ENCODE measurements at regions not wholly inside any gene's neighbourhood (a gene's known extent, or its start where the extent isn't known, plus 50 kb on each side); places are given as distances from the start of the nearest gene placed in this dataset.

DNA sequence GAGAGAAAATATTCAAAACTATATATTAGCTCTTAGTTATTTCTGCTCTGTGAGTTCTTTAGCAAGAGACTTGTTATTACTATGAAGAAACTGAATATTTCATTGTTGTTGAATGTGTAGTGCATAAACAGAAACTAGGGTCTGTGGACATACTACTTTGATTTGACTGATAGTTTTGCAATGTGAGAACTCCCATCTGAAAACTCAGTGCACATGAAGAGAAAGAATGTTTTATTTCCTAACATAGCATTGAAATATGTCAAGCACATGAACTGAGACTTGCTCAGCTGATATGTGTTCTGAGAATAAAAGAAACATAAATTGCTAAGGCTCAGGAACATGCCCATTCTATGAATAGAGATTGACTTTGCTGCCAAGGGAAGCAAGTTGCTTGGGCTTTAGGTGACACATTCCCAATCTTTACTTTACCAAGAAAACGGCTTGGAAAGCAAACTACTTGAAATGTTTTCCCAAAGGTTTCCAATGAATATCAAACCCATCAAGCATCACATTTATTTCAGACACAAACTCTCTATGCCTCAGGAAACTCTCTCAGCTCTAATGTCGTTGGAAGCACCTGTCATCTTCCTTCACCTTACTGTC lies 290.4 kb downstream of the SLC16A7 start:
- no peak overlapping the region for H3K4me3 Mint-ChIP-seq (ENCODE audit: low read depth)
- no peaks in the 10 kb centered on the region for H3K36me3 Mint-ChIP-seq (ENCODE audit: low read depth)
- DNase-seq (ENCODE audit: low spot score) = no peak
- no peaks in the 10 kb centered on the region for H3K9me3 Mint-ChIP-seq
- H3K27me3 Mint-ChIP-seq (ENCODE audit: low read depth) = no peaks in the 10 kb centered on the region
- intact Hi-C loops (cut with micrococcal nuclease) = no loop called here
- H3K27ac Mint-ChIP-seq = no peak overlapping the region
- no peaks in the 10 kb centered on the region for H3K4me1 Mint-ChIP-seq (ENCODE audit: low read depth)

DNA sequence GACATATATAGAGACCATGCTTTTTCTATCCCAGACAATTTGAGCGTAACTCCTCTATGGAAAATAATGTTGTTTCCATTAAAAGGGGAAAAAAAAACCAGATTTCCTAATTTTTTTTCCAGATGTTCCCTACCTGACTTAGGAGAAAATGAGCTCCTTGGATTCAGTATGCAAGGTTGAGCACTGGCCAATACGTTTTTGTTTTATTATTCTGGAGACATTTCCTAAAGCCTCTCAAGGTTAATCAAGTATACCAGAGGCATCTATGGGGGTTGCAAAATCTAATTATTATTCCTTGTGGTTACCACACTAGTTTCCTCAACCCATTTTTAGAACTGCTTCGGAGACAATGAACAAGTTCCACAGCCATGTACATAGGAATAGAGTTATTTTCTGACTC lies 291.3 kb downstream of the SLC16A7 start:
- Mint-ChIP-seq H3K27me3 (ENCODE audit: low read depth) (no peaks in the 10 kb centered on the region), H3K9me3 (no peaks in the 10 kb centered on the region), H3K4me3 (ENCODE audit: low read depth) (no peak overlapping the region), H3K36me3 (ENCODE audit: low read depth) (no peaks in the 10 kb centered on the region), H3K27ac (no peak overlapping the region), H3K4me1 (ENCODE audit: low read depth) (no peaks in the 10 kb centered on the region)
- DNase-seq (ENCODE audit: low spot score) = no peak
- intact Hi-C loops (cut with micrococcal nuclease) = no loop called here

DNA sequence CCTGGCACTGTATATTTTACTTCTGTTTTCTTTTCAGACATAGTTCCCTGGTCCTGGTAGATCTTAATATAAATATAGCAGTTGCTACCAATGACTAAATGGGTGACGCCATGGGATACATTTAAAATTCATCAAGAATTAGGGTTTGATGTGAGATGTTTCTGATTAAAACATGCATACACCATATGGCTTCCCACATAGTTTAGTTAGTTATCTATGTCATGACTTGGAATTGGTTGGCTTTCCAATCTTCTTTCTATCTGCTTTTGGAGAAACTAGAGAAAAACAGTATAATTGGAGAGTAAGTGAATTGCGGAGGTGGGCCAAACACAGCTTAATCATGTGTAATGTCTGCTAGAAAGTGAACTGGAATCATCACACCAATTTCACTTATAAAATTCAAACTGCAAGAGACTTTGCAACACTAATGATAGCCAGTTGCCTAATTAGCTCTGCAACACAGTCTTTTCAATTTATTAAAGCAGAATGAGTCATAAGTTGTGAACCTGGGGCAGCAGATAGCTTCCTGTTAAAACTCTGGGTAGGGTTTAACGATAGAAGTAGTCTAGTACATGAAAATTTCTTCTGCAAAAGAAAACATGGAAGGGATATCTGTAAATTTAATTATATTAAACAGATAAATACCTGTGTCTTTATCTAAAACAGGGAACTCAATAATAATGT lies 295.2 kb downstream of the SLC16A7 start:
- Mint-ChIP-seq H3K9me3 (no peaks in the 10 kb centered on the region), H3K36me3 (ENCODE audit: low read depth) (no peaks in the 10 kb centered on the region), H3K27ac (no peak overlapping the region), H3K4me1 (ENCODE audit: low read depth) (no peaks in the 10 kb centered on the region), H3K4me3 (ENCODE audit: low read depth) (no peak overlapping the region), H3K27me3 (ENCODE audit: low read depth) (no peaks in the 10 kb centered on the region)
- intact Hi-C loops (cut with micrococcal nuclease) = no loop called here
- no peak for DNase-seq (ENCODE audit: low spot score)

DNA sequence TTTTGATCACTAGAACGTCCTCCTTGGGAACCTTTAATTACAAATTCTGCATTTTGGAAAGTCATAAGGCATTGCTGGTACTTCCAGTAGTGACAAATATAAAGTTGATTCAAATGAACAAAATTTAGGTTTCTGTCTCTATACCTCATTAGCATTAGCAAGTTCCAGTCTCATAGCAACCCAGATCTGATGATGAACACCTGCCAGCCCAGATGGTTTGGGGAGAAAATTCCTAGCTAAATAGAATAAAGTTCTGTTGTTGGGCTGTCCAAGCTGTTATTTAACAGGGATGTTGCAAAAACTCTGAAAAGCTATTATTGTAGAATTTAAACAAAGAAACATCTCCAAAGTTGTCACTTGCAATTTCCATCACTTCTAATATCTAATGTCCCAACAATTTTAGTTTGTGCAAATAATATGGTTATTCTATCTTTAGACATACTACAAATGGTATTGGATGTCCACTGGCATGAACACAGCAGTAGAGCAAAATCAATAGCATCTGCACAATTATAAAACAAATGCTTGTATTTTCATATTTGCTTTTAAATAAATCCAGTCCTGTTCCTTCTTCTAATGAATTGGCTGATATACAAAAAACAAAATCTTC lies 299.4 kb downstream of the SLC16A7 start:
- intact Hi-C loops (cut with micrococcal nuclease) = no loop called here
- no peaks in the 10 kb centered on the region for H3K27me3 Mint-ChIP-seq (ENCODE audit: low read depth)
- H3K9me3 Mint-ChIP-seq = no peaks in the 10 kb centered on the region
- DNase-seq (ENCODE audit: low spot score) = no peak
- H3K4me3 Mint-ChIP-seq (ENCODE audit: low read depth) = no peak overlapping the region
- H3K36me3 Mint-ChIP-seq (ENCODE audit: low read depth) = no peaks in the 10 kb centered on the region
- no peaks in the 10 kb centered on the region for H3K4me1 Mint-ChIP-seq (ENCODE audit: low read depth)
- H3K27ac Mint-ChIP-seq = no peak overlapping the region

DNA sequence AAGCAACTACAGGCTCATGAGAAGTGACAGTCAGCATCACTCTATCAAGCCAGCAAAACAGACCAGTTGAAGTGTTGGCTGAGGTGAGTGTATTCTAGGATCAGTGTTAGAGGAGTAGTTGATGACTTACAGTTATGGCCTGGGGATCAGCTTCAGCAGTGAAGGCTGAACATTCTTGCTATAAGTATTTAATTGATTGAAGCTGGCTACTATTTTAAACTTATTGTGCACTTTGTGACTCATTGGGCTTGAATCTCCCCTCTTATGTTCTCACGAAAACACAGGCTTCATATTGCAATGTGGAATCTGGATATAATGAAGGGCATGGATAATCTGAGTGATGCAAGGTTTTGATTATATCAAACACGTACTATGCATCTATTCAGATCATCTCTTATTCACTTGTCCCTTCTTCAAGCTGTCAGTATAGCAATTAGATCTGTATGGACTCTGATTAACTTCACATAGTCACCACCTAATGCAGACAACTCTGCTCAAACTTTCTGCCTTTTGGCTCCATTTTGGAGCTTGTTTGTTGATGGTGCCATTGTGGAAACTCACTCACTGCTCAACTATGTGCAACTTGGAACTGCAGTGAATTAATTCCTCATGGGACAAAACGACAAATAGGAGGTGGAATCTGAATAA lies 309.2 kb downstream of the SLC16A7 start:
- Mint-ChIP-seq H3K36me3 (ENCODE audit: low read depth) (no peaks in the 10 kb centered on the region), H3K4me3 (ENCODE audit: low read depth) (no peak overlapping the region)

DNA sequence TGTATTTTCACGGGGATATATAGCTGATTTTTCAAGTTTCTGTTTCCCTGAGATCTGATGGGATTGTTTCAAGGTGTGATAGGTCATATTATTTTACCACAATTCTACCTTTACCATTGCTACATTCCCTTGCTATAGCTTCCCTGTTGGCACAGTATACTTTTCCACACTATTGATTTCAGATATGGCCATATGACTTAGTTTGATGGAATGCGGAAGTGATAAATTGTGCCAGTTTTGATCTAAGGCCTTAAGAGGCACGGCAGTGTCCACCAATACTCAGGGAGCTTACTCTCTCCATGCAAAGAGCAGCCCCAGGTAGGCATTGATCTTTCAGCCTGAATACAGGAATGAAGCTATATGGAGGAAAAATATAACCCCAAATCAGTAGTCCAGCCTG lies 315.7 kb downstream of the SLC16A7 start:
- H3K4me1 Mint-ChIP-seq (ENCODE audit: low read depth) = no peaks in the 10 kb centered on the region
- H3K27me3 Mint-ChIP-seq (ENCODE audit: low read depth) = no peaks in the 10 kb centered on the region
- no peaks in the 10 kb centered on the region for H3K36me3 Mint-ChIP-seq (ENCODE audit: low read depth)
- no peak overlapping the region for H3K27ac Mint-ChIP-seq
- H3K4me3 Mint-ChIP-seq (ENCODE audit: low read depth) = no peak overlapping the region
- intact Hi-C loops (cut with micrococcal nuclease) = no loop called here
- DNase-seq (ENCODE audit: low spot score) = no peak
- no peaks in the 10 kb centered on the region for H3K9me3 Mint-ChIP-seq

More for the DNA sequence above, 309.2 kb downstream of the SLC16A7 start:
- H3K9me3 Mint-ChIP-seq = no peaks in the 10 kb centered on the region
- H3K27ac Mint-ChIP-seq = no peak overlapping the region
- H3K27me3 Mint-ChIP-seq (ENCODE audit: low read depth) = no peaks in the 10 kb centered on the region
- DNase-seq (ENCODE audit: low spot score) = no peak
- no peaks in the 10 kb centered on the region for H3K4me1 Mint-ChIP-seq (ENCODE audit: low read depth)
- intact Hi-C loops (cut with micrococcal nuclease) = no loop called here

DNA sequence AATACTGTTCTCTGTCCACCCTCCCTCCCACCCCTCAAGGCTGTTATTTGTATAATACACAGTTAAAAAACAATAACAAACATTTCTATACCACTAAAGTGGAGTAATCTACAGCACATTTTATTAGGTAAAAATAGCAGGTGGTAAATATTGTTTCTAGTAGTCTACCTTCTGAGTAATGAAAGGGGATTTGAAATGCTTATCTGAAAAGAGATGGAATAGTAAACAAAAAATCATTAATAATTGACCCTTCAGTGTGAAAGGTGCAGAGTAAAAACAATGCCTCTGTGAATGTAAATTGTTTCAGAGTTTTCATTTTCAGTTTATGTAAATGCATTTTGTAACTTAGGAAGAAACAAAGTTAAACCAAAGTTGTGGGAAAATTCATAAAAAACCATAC lies 321.2 kb downstream of the SLC16A7 start:
- Mint-ChIP-seq H3K4me1 (ENCODE audit: low read depth) (no peaks in the 10 kb centered on the region), H3K27ac (no peak overlapping the region), H3K4me3 (ENCODE audit: low read depth) (no peak overlapping the region), H3K27me3 (ENCODE audit: low read depth) (no peaks in the 10 kb centered on the region), H3K36me3 (ENCODE audit: low read depth) (no peaks in the 10 kb centered on the region), H3K9me3 (no peaks in the 10 kb centered on the region)
- no peak for DNase-seq (ENCODE audit: low spot score)
- intact Hi-C loops (cut with micrococcal nuclease) = no loop called here

DNA sequence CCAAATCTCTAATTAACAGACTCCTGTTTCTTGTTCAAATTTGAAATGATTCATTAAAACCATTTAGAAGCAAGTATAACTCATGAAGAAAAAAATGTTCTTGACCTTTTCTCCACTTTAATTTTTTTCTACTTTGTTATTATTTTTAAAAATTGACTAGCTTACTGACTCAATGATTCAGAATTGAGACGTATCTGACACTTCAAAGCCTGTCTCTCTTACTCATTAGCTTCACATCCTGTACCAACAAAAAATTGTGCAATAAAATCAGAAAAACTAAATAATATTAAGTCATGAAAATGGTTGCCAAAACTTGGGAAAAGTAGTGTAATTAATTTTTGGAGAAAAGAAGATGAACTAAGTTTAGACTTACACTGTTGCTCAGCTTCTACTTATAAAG lies 331.2 kb downstream of the SLC16A7 start:
- no peak overlapping the region for H3K4me3 Mint-ChIP-seq (ENCODE audit: low read depth)
- no peaks in the 10 kb centered on the region for H3K9me3 Mint-ChIP-seq
- no peaks in the 10 kb centered on the region for H3K27me3 Mint-ChIP-seq (ENCODE audit: low read depth)
- no peaks in the 10 kb centered on the region for H3K36me3 Mint-ChIP-seq (ENCODE audit: low read depth)
- no peaks in the 10 kb centered on the region for H3K4me1 Mint-ChIP-seq (ENCODE audit: low read depth)
- intact Hi-C loops (cut with micrococcal nuclease) = no loop called here
- DNase-seq (ENCODE audit: low spot score) = no peak
- H3K27ac Mint-ChIP-seq = no peak overlapping the region

DNA sequence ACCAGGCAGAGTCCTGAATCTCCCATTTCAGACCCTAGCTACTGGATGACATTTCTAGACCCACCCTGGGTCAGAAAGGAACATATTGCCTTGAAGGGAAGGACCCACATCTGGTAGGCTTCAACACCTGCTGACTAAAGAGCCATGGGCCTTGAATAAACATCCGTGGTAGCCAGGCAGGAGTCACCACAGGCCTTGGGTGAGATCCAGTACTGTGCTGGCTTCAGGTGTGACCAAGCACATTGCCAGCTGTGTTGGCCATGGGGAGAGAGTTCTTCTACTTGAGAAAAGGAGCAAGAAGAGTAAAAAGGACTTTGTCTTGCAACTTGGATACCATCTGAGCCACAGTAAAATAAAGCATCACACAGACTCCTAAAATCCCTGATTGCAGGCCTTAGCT lies 332.6 kb downstream of the SLC16A7 start:
- DNase-seq (ENCODE audit: low spot score) = no peak
- Mint-ChIP-seq H3K9me3 (no peaks in the 10 kb centered on the region), H3K4me1 (ENCODE audit: low read depth) (no peaks in the 10 kb centered on the region), H3K36me3 (ENCODE audit: low read depth) (no peaks in the 10 kb centered on the region), H3K27ac (no peak overlapping the region), H3K27me3 (ENCODE audit: low read depth) (no peaks in the 10 kb centered on the region), H3K4me3 (ENCODE audit: low read depth) (no peak overlapping the region)
- intact Hi-C loops (cut with micrococcal nuclease) = no loop called here

DNA sequence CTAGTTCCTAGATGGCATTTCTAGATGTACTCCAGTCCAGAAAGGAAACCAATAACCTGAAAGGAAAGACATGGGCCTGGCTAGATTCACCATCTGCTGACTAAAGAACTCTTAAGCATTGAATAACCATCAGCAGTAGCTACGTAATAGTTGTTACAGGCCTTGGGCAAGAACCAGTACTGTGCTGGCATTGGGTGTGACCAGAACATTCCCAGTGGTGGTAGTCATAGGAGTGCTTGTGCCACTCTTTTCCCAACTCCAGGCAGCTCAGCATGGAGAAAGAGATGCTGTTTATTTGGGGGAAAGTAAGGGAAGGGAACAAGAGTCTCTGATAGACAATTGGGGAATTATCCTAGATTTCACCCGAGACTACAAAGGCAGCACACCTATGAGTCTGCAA lies 333.3 kb downstream of the SLC16A7 start:
- Mint-ChIP-seq H3K27ac (no peak overlapping the region), H3K4me1 (ENCODE audit: low read depth) (no peaks in the 10 kb centered on the region), H3K4me3 (ENCODE audit: low read depth) (no peak overlapping the region), H3K36me3 (ENCODE audit: low read depth) (no peaks in the 10 kb centered on the region), H3K9me3 (no peaks in the 10 kb centered on the region), H3K27me3 (ENCODE audit: low read depth) (no peaks in the 10 kb centered on the region)
- no peak for DNase-seq (ENCODE audit: low spot score)
- intact Hi-C loops (cut with micrococcal nuclease) = no loop called here

DNA sequence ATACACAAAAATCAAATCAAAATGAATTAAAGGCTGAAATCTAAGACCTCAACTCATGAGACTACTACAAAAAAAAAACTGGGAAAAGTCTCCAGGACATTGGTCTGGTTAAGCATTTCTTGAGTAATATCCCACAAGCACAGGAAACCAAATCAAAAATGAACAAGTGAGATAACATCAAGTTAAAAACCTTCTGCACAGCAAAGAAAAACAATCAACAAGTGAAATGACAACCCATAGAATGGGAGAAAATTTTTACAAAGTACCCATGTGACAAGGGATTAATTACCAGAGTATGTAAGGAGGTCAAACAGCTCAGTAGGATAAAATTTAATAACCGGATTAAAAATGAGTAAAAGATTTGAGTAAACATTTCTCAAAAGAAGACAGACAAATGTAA lies 338.7 kb downstream of the SLC16A7 start:
- no peaks in the 10 kb centered on the region for H3K4me1 Mint-ChIP-seq (ENCODE audit: low read depth)
- H3K27ac Mint-ChIP-seq = no peak overlapping the region
- no peak overlapping the region for H3K4me3 Mint-ChIP-seq (ENCODE audit: low read depth)
- no peak for DNase-seq (ENCODE audit: low spot score)
- intact Hi-C loops (cut with micrococcal nuclease) = no loop called here
- no peaks in the 10 kb centered on the region for H3K36me3 Mint-ChIP-seq (ENCODE audit: low read depth)
- H3K9me3 Mint-ChIP-seq = no peaks in the 10 kb centered on the region
- no peaks in the 10 kb centered on the region for H3K27me3 Mint-ChIP-seq (ENCODE audit: low read depth)

DNA sequence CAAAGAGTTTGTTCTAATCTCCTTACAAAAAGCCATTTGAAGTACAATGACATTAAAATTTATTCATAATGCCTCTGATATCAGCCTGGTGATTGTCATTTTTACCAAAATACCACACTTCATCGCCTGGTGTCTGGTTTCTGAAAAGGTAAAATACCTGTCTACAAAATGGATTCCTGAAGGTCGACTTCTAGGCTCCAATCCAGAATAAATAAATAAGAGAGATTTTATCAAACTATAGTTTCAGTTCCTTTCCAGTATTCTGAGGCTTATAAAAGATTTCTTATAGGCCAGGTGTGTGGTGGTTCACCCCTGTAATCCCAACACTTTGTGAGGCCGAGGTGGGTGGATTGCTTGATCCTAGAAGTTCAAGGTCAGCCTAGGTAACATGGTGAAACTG lies 340.7 kb downstream of the SLC16A7 start:
- intact Hi-C loops (cut with micrococcal nuclease) = no loop called here
- Mint-ChIP-seq H3K4me3 (ENCODE audit: low read depth) (no peak overlapping the region), H3K27me3 (ENCODE audit: low read depth) (no peaks in the 10 kb centered on the region), H3K27ac (no peak overlapping the region), H3K4me1 (ENCODE audit: low read depth) (no peaks in the 10 kb centered on the region), H3K9me3 (no peaks in the 10 kb centered on the region), H3K36me3 (ENCODE audit: low read depth) (no peaks in the 10 kb centered on the region)
- no peak for DNase-seq (ENCODE audit: low spot score)

DNA sequence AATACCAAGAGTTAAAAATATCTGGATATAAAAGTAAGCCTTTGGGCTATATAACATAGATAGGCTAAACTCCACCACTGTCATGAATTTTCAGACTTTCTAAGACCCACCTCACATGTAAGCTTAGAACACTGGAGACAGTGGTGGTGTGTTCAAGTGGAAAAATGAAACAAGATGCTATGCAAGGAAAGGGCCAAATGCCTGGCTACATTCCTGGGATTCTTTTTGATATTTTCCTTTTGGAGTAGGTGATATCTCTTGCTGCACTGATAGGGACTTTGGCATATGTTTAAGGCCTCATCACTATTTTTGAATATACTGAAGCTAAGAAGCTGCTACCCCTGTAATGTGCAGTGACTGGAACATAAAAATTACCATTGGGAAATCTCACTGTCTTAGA lies 341.3 kb downstream of the SLC16A7 start:
- Mint-ChIP-seq H3K36me3 (ENCODE audit: low read depth) (no peaks in the 10 kb centered on the region), H3K4me3 (ENCODE audit: low read depth) (no peak overlapping the region), H3K9me3 (no peaks in the 10 kb centered on the region), H3K4me1 (ENCODE audit: low read depth) (no peaks in the 10 kb centered on the region), H3K27ac (no peak overlapping the region), H3K27me3 (ENCODE audit: low read depth) (no peaks in the 10 kb centered on the region)
- intact Hi-C loops (cut with micrococcal nuclease) = no loop called here
- no peak for DNase-seq (ENCODE audit: low spot score)

All from activated T-helper 2 cell treated with anti-CD3 and anti-CD28 coated beads, Interferon-gamma antibody, Interleukin-2, Interleukin-4, amounts not matched to agents 10 μg/mL and 5 μg/mL and 100 μg/mL, durations not matched to agents 14 hours and 24 hours and 36 hours (primary cell).